ENCODE measurements at regions not wholly inside any gene's neighbourhood (a gene's known extent, or its start where the extent isn't known, plus 50 kb on each side); places are given as distances from the start of the nearest gene placed in this dataset.
"Not testable (repeated sequence)": the region's sequence is repeated elsewhere in the genome, so short reads cannot be mapped to it uniquely, and the experiment has no call there.

- no peak for DNase-seq
Observed at GRCh38 chr2:160731415-160731814, 237.8 kb upstream of the RBMS1 start.

- no peak for DNase-seq
Observed at GRCh38 chr2:160731856-160732255, 238.2 kb upstream of the RBMS1 start.

DNA sequence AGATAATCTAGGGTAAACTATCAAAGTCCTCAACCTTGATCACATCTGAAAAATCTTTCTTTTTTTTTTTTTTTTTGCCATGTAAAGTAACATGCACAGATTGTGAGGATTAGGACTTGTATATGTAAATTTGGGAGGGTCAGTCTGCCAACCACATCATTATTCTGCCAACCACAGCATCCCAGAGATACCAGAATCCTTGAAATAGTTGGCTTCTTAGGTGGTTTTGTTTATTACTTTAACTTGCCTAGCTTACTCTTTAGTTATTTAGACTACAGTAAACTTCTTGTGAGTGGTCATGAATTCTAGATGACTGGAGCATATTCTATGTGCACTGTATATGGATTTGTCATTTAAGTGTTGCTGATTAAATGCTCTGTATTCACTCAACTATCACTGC lies 242.1 kb upstream of the RBMS1 start:
- DNase-seq: no peak

DNA sequence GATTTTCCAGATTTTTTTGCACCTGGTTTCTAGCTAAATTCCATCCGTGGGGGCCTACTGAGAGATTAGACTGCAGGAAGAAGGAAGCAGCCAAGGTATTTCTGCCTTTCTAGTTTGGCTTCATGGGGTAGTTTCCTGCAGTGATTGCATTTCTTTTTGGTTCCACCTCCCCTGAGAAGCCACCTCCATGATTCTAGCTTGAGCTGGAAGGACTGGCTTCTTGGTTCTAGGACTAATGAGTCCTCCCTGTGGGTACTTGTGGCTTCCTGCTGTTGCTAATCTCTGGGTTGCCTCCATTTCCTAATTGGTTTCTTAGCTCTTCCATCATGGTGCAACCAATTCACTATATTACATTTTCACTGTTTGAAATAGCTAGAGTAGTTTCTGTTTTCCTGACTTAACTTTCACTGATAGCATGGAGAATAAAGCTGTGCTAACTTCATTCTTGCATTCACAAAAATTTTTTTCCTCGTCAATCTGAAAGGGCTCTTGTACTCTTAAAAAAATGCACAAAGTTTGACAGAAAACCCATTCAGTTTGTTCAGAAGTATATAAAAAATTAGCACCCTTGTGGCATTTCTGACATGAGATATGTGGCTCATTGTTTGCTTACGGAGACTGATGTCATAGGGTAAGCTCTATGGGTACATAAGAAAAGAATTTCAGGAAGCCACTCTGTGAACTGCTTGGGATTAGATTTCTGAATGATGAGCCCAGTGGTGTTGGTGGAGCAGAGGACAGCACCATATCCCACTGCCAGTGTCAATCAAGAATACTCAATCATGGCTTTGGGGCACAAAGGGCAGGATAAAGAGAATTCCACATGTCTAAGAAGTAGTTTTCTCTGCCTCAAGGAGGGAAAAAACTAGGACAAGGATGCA lies 242.8 kb upstream of the RBMS1 start:
- peak; percentile 74 for DNase-seq

- no peak for DNase-seq
Observed at GRCh38 chr2:160737247-160737646, 243.6 kb upstream of the RBMS1 start.

GRCh38 chr2:160741271-160741670 lies 247.7 kb upstream of the RBMS1 start:
- DNase-seq: peak; percentile 21

DNA sequence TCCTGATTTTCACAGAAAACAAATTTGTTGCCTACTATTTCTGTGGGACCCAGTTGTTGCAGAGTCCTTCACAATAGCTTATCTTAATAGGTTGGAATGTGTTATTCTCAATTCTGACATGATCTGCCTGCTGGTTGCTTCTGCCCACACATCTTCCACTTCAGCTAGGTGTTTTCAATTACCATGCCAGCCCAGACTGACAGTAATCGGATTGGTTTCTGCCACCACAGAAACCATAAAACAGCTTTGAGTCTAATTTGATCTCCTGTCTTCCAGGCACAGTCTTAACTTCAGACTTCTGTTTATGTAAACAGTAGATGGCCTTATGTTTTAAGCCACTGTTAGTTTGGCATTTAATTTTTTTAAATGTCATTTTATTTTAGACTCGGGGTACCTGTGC lies 248.2 kb upstream of the RBMS1 start:
- no peak for DNase-seq

GRCh38 chr2:160742667-160743066 lies 249.1 kb upstream of the RBMS1 start:
- no peak for DNase-seq

DNA sequence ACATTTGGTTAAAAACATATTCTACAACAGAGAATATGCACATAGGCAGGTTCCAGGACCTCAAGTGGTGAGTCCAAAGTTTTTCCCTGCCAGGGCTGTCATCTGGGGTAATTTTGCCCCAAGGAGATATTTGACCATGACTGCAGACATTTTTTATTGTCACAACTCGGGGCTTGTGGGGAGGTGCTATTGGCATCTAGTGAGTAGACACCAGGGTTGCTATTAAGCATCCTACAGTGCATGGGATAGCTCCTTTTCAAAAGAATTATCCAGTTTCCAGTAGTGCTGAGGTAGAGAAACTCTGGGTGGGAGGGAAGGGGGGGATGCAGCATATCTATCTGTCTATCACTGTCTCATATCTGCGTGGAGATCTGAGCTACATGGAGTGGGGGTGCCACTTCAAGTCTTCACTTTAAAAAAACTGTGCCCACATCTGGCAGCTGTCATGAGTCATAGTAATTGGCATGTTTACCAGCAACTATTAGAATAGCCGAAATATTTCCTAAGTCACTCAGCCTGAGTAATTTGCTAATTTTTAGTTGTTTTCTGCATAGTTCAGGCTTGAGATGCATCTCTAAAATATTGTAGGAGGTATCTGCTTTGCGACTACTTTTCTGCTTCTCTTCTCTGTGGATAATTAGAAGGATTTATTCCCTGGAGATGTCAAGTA lies 254.0 kb upstream of the RBMS1 start:
- DNase-seq: peak; percentile 92

DNA sequence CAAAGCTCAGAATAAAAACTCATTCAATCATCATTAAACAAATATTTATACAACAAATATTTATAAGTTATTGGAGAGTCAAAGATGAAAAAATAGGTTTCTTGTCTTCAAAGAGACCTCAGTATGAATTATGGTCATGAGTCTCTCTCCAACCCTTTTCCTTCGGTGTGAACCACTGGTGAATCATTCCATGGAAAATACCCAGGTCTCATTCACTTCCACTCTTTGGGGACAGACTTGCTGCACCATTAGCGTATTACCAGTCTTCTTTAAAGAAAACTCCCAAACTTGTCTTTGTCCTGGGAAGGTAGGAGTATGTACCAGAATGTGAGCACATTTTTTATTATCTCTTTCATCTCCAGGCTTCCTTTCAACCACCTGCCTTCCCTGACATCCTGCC lies 257.4 kb upstream of the RBMS1 start:
- DNase-seq: peak; percentile 69

- peak; percentile 60 for DNase-seq
Observed at GRCh38 chr2:160752475-160753330, 259.1 kb upstream of the RBMS1 start.

DNA sequence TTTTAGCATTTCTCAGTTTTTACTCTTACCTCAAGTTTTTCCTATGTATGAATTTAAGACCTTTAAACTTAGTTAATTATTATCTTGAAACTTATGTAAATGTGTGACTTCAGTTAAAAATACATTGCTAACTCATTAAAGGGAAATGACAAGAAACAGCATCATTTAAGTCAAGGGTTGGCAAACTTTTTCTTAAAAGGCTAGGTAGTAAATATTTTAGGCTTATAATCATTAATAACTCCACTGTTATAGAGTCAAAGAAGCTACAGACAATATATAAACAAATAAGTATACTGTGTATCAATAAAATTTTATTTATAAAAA lies 259.7 kb upstream of the RBMS1 start:
- no peak for DNase-seq

GRCh38 chr2:160753960-160754359 lies 260.4 kb upstream of the RBMS1 start:
- no peak for DNase-seq

DNA sequence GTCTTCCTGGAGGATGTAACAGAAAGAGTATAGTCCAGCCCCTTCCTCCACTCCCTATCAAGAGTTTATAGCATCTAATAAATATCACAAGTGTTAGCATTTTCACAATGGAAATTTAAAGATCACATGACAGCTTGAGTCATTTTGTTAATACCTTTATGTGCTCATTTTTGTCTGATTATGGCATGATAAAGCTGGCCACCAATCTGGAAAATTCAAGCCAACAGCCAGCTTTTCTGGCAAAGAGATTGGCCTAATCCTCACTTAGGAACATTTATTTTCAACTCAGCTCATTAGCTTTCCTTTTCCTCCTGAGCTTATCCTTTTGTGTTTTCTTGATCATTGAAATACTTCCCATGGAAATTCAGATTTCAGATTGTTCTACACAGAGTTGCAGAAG lies 262.9 kb upstream of the RBMS1 start:
- no peak for DNase-seq

DNA sequence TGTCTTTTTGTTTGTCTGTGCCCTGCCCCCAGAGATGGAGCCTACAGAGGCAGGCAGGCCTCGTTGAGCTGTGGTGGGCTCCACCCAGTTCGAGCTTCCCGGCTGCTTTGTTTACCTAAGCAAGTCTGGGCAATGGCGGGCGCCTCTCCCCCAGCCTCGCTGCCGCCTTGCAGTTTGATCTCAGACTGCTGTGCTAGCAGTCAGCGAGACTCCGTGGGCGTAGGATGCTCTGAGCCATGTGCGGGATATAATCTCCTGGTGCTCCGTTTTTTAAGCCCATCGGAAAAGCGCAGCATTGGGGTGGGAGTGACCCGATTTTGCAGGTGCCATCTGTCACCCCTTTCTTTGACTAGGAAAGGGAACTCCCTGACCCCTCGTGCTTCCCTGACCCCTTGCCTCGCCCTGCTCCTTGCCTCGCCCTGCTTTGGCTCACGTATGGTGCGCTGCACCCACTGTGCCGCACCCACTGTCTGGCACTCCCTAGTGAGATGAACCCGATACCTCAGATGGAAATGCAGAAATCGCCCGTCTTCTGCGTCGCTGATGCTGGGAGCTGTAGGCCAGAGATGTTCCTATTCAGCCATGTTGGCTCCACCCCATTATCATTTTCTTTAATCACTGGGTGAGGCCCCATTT lies 269.0 kb upstream of the RBMS1 start:
- not testable (repeated sequence) for DNase-seq

DNA sequence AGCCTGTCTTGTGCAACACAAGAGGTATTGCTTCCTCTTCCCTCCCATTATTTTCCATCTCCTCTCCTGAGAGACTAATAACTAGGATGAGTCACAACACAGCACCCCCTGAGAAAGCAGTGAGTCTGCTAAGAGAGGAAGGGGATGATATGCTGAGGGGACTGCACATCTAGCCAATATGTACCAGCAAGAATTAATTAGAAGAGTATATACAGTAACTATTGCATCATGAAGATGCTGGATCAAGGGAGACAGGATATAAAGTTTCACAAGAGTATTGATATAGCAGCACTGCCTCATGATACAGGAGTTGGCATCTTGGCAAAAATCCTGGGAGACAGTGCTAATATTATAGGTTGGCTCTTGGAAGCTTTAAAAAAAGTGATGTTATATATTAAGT lies 289.9 kb upstream of the RBMS1 start:
- DNase-seq: peak; percentile 63

DNA sequence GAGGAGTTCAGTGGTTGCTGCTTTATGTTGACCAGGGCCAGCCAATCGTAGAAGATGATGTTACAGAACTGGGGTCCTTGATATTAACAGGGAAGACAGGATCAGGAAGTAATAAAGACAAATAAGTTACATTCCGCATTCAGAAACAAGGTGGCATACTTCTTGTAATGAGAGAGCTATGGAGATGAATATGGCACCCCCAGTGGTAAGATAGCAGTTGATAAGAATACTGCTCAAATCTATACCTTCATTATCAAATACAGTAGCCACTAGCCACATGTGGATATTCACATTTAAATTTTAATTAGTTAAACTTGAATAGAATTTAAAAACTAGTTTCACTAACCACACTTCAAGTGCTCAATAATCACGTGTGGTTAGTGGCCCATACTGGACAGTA lies 290.4 kb upstream of the RBMS1 start:
- no peak for DNase-seq

GRCh38 chr2:160790738-160791137 lies 297.1 kb upstream of the RBMS1 start:
- DNase-seq: no peak

DNA sequence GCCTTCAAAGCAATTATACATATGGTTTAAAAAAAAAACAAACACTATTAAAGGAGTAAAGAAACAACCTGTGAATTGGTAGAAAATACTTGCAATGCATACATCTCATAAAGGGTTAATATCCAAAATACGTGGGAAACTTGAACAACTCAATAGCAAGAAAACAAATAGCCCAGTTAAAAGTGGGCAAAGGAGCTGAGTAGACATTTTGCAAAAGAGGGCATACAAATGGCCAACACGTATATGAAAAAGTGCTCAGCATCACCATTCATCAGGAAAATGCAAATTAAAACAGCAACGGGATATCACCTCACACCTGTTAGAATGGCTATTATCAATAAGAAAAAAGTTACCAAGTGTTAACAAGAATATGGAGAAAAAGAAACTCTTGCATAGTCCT lies 298.3 kb upstream of the RBMS1 start:
- no peak for DNase-seq

DNA sequence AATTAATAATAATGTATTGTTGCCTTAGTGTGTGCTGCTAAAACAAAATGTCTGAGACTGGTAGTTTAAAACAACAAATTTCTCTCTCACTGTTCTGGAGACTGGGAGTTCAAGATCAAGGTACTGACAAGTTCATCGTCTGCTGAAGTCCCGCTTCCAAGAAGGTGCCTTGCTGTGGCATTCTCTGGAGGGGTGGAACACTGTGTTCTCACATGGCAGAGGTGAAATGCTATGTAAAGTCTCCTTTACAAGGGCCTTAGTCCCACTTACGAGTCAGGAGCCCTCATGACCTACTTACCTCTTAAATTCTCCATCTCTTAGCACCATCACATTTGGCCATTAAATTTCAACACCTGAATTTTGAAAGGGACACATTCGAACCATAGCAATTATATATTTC lies 299.2 kb upstream of the RBMS1 start:
- DNase-seq: no peak

DNA sequence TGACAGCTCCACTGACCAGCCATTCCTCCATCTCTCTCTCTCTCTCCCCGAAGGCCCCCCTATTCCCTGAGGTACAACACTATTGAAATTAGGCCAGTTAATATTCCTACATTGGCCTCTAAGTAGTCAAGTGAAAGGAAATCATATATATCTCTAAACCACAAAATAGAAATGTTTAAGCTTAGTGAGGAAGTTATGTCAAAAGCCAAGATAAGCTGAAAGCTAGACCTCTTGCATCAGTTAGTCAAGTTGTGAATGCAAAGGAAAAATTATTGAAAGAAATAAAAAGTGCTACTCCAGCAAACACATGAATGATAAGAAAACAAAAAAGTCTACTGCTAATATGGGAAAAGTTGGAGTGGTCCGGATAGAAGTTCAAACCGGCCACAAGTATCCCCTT lies 301.3 kb upstream of the RBMS1 start:
- no peak for DNase-seq

DNA sequence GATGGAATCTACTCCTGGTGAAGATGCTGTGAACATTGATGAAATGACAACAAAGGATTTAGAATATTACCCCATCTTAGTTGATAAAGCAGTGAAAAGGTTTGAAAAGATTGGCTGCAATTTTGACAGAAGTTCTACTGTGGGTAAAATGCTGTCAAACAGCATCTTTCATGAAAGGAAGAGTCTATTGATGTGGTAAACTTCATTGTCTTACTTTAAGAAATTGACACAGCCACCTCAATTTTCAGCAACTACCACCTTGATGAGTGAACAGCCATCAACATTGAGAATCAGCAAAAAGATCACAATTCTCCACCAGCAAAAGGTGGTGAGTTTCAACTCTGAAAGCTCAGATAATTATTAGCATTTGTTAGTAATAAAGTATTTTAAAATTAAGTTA lies 310.3 kb upstream of the RBMS1 start:
- DNase-seq: no peak

DNA sequence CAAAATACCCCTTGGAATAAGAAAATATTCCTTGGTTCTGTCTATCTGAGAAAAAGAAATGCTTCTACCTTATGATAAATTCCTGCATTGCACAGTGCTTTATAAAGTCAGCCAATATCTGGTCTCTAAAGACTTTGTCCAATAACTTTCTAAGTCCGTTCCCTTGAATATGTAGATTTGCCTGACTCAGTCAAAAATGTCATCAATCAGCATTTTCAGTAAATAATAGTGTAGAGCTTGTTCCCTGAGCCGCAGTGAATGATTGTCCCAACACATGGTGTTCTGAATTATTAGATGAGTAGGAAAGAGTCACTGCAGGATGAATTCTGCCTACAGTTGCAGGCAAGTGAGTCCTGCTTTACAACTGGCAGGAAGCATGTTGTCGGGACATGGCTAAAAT lies 316.8 kb upstream of the RBMS1 start:
- no peak for DNase-seq
